ENCODE measurements at regions not wholly inside any gene's neighbourhood (a gene's known extent, or its start where the extent isn't known, plus 50 kb on each side); places are given as distances from the start of the nearest gene placed in this dataset.
A peak's percentile ranks its signal among the peaks of the same experiment; 100 is the strongest.

DNA sequence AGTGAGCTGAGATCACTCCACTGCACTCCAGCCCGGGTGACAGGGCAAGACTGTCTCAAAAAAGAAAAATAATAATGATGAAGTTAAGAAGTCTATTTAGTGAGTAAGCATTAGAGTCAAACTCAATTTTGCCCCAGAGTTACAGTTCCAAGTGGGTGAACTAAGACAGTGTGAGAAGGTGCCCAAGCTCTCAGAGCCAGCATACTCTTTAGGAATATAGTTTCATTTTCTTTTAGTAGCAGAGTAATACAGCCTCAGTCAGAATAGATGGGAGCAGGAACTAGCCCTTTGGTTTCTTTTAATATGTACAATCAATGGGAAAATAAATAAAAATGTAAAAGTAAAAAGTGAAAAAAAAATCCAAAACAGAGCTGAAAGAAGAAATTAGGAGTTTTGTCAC, 87.0 kb upstream of the ADGRF1 start:
- Mint-ChIP-seq H3K4me1 (ENCODE audit: low read depth, unreplicated experiment) (peaks cover 39% of the 10 kb centered on the region), H3K27ac (ENCODE audit: unreplicated experiment) (no peak overlapping the region), H3K9me3 (ENCODE audit: unreplicated experiment) (peaks cover 9% of the 10 kb centered on the region), H3K4me3 (ENCODE audit: unreplicated experiment) (no peak overlapping the region), H3K27me3 (ENCODE audit: insufficient read depth, unreplicated experiment) (no peaks in the 10 kb centered on the region), H3K36me3 (ENCODE audit: insufficient read depth, unreplicated experiment) (no peaks in the 10 kb centered on the region)
- H3K4me1 ChIP-seq: peaks cover 38% of the 10 kb centered on the region
- CTCF ChIA-PET: no interaction called here
- POLR2A ChIA-PET: no interaction called here
- TF ChIP-seq, protein P1, sequence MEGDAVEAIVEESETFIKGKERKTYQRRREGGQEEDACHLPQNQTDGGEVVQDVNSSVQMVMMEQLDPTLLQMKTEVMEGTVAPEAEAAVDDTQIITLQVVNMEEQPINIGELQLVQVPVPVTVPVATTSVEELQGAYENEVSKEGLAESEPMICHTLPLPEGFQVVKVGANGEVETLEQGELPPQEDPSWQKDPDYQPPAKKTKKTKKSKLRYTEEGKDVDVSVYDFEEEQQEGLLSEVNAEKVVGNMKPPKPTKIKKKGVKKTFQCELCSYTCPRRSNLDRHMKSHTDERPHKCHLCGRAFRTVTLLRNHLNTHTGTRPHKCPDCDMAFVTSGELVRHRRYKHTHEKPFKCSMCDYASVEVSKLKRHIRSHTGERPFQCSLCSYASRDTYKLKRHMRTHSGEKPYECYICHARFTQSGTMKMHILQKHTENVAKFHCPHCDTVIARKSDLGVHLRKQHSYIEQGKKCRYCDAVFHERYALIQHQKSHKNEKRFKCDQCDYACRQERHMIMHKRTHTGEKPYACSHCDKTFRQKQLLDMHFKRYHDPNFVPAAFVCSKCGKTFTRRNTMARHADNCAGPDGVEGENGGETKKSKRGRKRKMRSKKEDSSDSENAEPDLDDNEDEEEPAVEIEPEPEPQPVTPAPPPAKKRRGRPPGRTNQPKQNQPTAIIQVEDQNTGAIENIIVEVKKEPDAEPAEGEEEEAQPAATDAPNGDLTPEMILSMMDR (IDR thresholded peaks at IDR 0.05; ENCODE audit: insufficient read depth in 1 of 2, low read depth in 1 of 2, low read length in 1 of 2, severe bottlenecking in 1 of 2, unreplicated experiment in 1 of 2): no peak
- BruUV-seq (replicated peaks): no TSS peak
- no peak for DNase-seq
- H3K36me3 ChIP-seq (ENCODE audit: control insufficient read depth, insufficient read depth, low read length): no peaks in the 10 kb centered on the region
- intact Hi-C loops (cut with micrococcal nuclease; ENCODE audit: unreplicated experiment): no loop called here
- no peak overlapping the region for H3K4me3 ChIP-seq (ENCODE audit: low read depth, low read length)
- no peaks in the 10 kb centered on the region for H3K27me3 ChIP-seq (replicated peaks; ENCODE audit: control insufficient read depth, insufficient read depth, low read length)
- H3K9me3 ChIP-seq: no peaks in the 10 kb centered on the region

- ChIA-PET POLR2A (no interaction called here), CTCF (no interaction called here)
- peaks cover 20% of the 10 kb centered on the region for H3K4me1 ChIP-seq
- Mint-ChIP-seq H3K4me3 (ENCODE audit: unreplicated experiment) (no peak overlapping the region), H3K9me3 (ENCODE audit: unreplicated experiment) (peaks cover 9% of the 10 kb centered on the region), H3K27me3 (ENCODE audit: insufficient read depth, unreplicated experiment) (no peaks in the 10 kb centered on the region), H3K27ac (ENCODE audit: unreplicated experiment) (peak overlapping the region; percentile 42), H3K36me3 (ENCODE audit: insufficient read depth, unreplicated experiment) (no peaks in the 10 kb centered on the region), H3K4me1 (ENCODE audit: low read depth, unreplicated experiment) (peaks cover 27% of the 10 kb centered on the region)
- DNase-seq: peak; percentile 14 to 49
- no peaks in the 10 kb centered on the region for H3K27me3 ChIP-seq (replicated peaks; ENCODE audit: control insufficient read depth, insufficient read depth, low read length)
- BruUV-seq (replicated peaks): no TSS peak
- no peak overlapping the region for H3K4me3 ChIP-seq (ENCODE audit: low read depth, low read length)
- no peaks in the 10 kb centered on the region for H3K36me3 ChIP-seq (ENCODE audit: control insufficient read depth, insufficient read depth, low read length)
- TF ChIP-seq, protein P1 (IDR thresholded peaks at IDR 0.05; ENCODE audit: insufficient read depth in 1 of 2, low read depth in 1 of 2, low read length in 1 of 2, severe bottlenecking in 1 of 2, unreplicated experiment in 1 of 2): no peak
- intact Hi-C loops (cut with micrococcal nuclease; ENCODE audit: unreplicated experiment): no loop called here
- H3K9me3 ChIP-seq: no peaks in the 10 kb centered on the region
Measured at GRCh38 chr6:47126647-47127391, 84.7 kb upstream of the ADGRF1 start.

- Mint-ChIP-seq H3K9me3 (ENCODE audit: unreplicated experiment) (peaks cover 9% of the 10 kb centered on the region), H3K4me1 (ENCODE audit: low read depth, unreplicated experiment) (peaks cover 15% of the 10 kb centered on the region), H3K27me3 (ENCODE audit: insufficient read depth, unreplicated experiment) (no peaks in the 10 kb centered on the region), H3K27ac (ENCODE audit: unreplicated experiment) (no peak overlapping the region), H3K4me3 (ENCODE audit: unreplicated experiment) (no peak overlapping the region), H3K36me3 (ENCODE audit: insufficient read depth, unreplicated experiment) (no peaks in the 10 kb centered on the region)
- TF ChIP-seq, protein P1 (IDR thresholded peaks at IDR 0.05; ENCODE audit: insufficient read depth in 1 of 2, low read depth in 1 of 2, low read length in 1 of 2, severe bottlenecking in 1 of 2, unreplicated experiment in 1 of 2): no peak
- CTCF ChIA-PET: no interaction called here
- no peaks in the 10 kb centered on the region for H3K27me3 ChIP-seq (replicated peaks; ENCODE audit: control insufficient read depth, insufficient read depth, low read length)
- intact Hi-C loops (cut with micrococcal nuclease; ENCODE audit: unreplicated experiment): no loop called here
- POLR2A ChIA-PET: no interaction called here
- no peak for DNase-seq
- no peak overlapping the region for H3K4me3 ChIP-seq (ENCODE audit: low read depth, low read length)
- BruUV-seq (replicated peaks): no TSS peak
- no peaks in the 10 kb centered on the region for H3K36me3 ChIP-seq (ENCODE audit: control insufficient read depth, insufficient read depth, low read length)
- no peaks in the 10 kb centered on the region for H3K9me3 ChIP-seq
- H3K4me1 ChIP-seq: peaks cover 14% of the 10 kb centered on the region
Measured at GRCh38 chr6:47118611-47119010, 76.5 kb upstream of the ADGRF1 start.

Measured in Caco-2 (cell line).